B cell (primary cell): ENCODE measurements at regions not wholly inside any gene's neighbourhood (a gene's known extent, or its start where the extent isn't known, plus 50 kb on each side); places are given as distances from the start of the nearest gene placed in this dataset.

Source experiments
- ATAC-seq: fragments of 200-7000 bp; cut with Tn5 transposase; one replicate; pipeline ENCODE4 v1.10.0; 2021; ENCODE audit warnings: low read depth, mild to moderate bottlenecking, moderate number of reproducible peaks, moderate library complexity
- CTCF ChIA-PET: fragments of 350-600 bp; sonication (Branson Sonifier 250); formaldehyde crosslinking; loops from one replicate; lab custom pipeline; 2021; ENCODE audit warnings: antibody characterized with exemption, inconsistent platforms; lab: Charles Lee
- POLR2A ChIA-PET: fragments of 350-600 bp; sonication (Branson Sonifier 250); formaldehyde crosslinking; loops from one replicate; lab custom pipeline; 2021; ENCODE audit warnings: antibody characterized with exemption; lab: Charles Lee
- DNase-seq: peaks from one replicate; pipeline ENCODE4 v3.0.0; 2013
- H2AFZ ChIP-seq: 2 replicates; pipeline ENCODE4 v1.6.1; 2012; ENCODE audit warnings: mild to moderate bottlenecking, low read depth, low read length; ENCODE audit not compliant: insufficient read depth, poor library complexity, severe bottlenecking
- H3K27ac ChIP-seq, 2 donors: 1 replicate in 1 of 2; 2 replicates in 1 of 2; pipeline ENCODE4 v1.5.1; 2012 to 2013; ENCODE audit warnings: low read length in 2 of 2, mild to moderate bottlenecking in 2 of 2, moderate library complexity in 1 of 2
- H3K27me3 ChIP-seq, 4 experiments: fragments of 200-600 bp in 1 of 4; sonication (generic) in 1 of 4; replicated peaks in 1 of 4; 1 replicate in 2 of 4; 2 replicates in 2 of 4; pipeline versions ENCODE4 v1.6.1 to v1.7.0; 2013 to 2016; ENCODE audit warnings: low read length in 3 of 4, mild to moderate bottlenecking in 2 of 4, mixed read lengths in 1 of 4, moderate library complexity in 1 of 4; ENCODE audit not compliant: insufficient read depth in 4 of 4, control insufficient read depth in 3 of 4; ENCODE audit errors: control extremely low read depth in 1 of 4
- H3K36me3 ChIP-seq, 2 experiments: replicated peaks in 1 of 2; 1 replicate in 1 of 2; 2 replicates in 1 of 2; pipeline versions ENCODE4 v1.6.1 to v1.7.1; 2013; ENCODE audit warnings: low read length in 1 of 2; ENCODE audit not compliant: insufficient read depth in 2 of 2, control insufficient read depth in 1 of 2; ENCODE audit errors: control extremely low read depth in 1 of 2, extremely low read depth in 1 of 2
- H3K4me1 ChIP-seq, 2 donors: fragments of 200-600 bp in 1 of 2; sonication (generic) in 1 of 2; 1 replicate in 1 of 2; 2 replicates in 1 of 2; pipeline versions ENCODE4 v1.5.1 to v1.6.1; 2013 to 2017; ENCODE audit warnings: low read length in 2 of 2; ENCODE audit not compliant: control insufficient read depth in 2 of 2, insufficient read depth in 2 of 2
- H3K4me2 ChIP-seq: replicated peaks from 2 replicates; pipeline ENCODE3; 2012; ENCODE audit warnings: mild to moderate bottlenecking, low read depth, low read length; ENCODE audit not compliant: poor library complexity, severe bottlenecking
- H3K4me3 ChIP-seq, 5 experiments: fragments of 200-600 bp in 1 of 5; sonication (generic) in 1 of 5; 1 replicate in 3 of 5; 2 replicates in 2 of 5; pipeline versions ENCODE4 v1.5.1 to v1.7.0; 2011 to 2016; ENCODE audit warnings: low read length in 4 of 5, mild to moderate bottlenecking in 4 of 5, low read depth in 2 of 5, control low read depth in 1 of 5, moderate library complexity in 1 of 5; ENCODE audit not compliant: insufficient read depth in 1 of 5; ENCODE audit errors: control extremely low read depth in 1 of 5, extremely low read depth in 1 of 5
- H3K79me2 ChIP-seq: fragments of 200-600 bp; sonication (generic); one replicate; pipeline ENCODE4 v1.6.0; 2016; ENCODE audit warnings: low read length; ENCODE audit not compliant: control insufficient read depth, insufficient read depth
- H3K9ac ChIP-seq: fragments of 200-600 bp; sonication (generic); 2 replicates; pipeline ENCODE4 v1.6.1; 2017; ENCODE audit warnings: mild to moderate bottlenecking, low read length, moderate library complexity
- H3K9me3 ChIP-seq, 3 donors: one replicate each; pipeline versions ENCODE4 v1.6.1 to v1.7.1; 2013; ENCODE audit warnings: low read length in 2 of 3; ENCODE audit not compliant: control insufficient read depth in 2 of 3, insufficient read depth in 1 of 3; ENCODE audit errors: control extremely low read depth in 1 of 3
- H4K20me1 ChIP-seq: 2 replicates; pipeline ENCODE4 v1.6.0; 2012; ENCODE audit warnings: mild to moderate bottlenecking, low read length; ENCODE audit not compliant: insufficient read depth, control insufficient read depth, poor library complexity, severe bottlenecking
- H3K27ac Mint-ChIP-seq: one replicate; pipeline ENCODE4 v1.8.0; 2021; ENCODE audit warnings: mixed read lengths
- H3K27me3 Mint-ChIP-seq: one replicate; pipeline ENCODE4 v1.8.0; 2021; ENCODE audit warnings: mixed read lengths
- H3K4me1 Mint-ChIP-seq: one replicate; pipeline ENCODE4 v1.8.0; 2021; ENCODE audit warnings: mixed read lengths
- H3K4me3 Mint-ChIP-seq: one replicate; pipeline ENCODE4 v1.8.0; 2021; ENCODE audit warnings: mixed read lengths
- H3K9me3 Mint-ChIP-seq: one replicate; pipeline ENCODE4 v1.8.0; 2022; ENCODE audit warnings: mixed read lengths; ENCODE audit not compliant: insufficient read depth
- EZH2 ChIP-seq: IDR thresholded peaks from 2 replicates; pipeline ENCODE4 v1.6.1; 2012; ENCODE audit warnings: borderline replicate concordance, low read depth, mild to moderate bottlenecking, moderate library complexity, low read length; ENCODE audit not compliant: insufficient read depth, poor library complexity, severe bottlenecking
- WGBS: methylation state at CpG from one replicate; pipeline ENCODE4 v1.1.5; 2013; ENCODE audit warnings: missing lambda C conversion rate; ENCODE audit not compliant: insufficient coverage; 5-methylcytosine and 5-hydroxymethylcytosine counted together
- intact Hi-C: fragments of 100-400 bp; cut with micrococcal nuclease; formaldehyde crosslinking; loops from one replicate; pipeline ENCODE4 v1.10.0; 2022
- TF ChIP-seq, protein P1 (sequence below): fragments of 200-600 bp; IDR thresholded peaks from one replicate; pipeline ENCODE4 v1.8.0; 2022; ENCODE audit warnings: antibody characterized with exemption, mild to moderate bottlenecking

DNA sequence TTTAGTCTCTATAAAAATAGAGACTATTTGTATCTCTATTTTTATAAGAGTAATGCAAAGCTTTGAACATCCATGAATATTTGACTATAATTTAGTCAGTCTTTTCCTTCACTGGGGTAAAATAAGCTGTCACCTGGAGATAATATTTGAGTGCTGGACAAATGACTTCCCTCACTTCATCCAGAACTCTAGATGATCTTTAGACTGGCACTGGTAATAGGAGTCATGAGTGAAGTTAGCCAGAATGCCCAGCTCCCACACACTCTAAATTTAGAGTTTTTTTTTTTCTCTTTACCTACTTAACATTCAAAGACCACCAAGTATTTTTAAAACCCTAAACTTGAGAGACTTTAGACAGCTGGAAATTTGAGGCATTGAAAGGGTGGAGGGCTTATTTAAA lies 100.7 kb downstream of the LSMEM1 start:
- no peaks in the 10 kb centered on the region for H3K79me2 ChIP-seq
- POLR2A ChIA-PET = no interaction called here
- CTCF ChIA-PET = no interaction called here
- no peak overlapping the region for H3K4me3 Mint-ChIP-seq
- no peaks in the 10 kb centered on the region for H4K20me1 ChIP-seq
- H3K4me1 Mint-ChIP-seq = no peaks in the 10 kb centered on the region
- peaks cover 0 to under 1% (median 0%) of the 10 kb centered on the region in 3 donors for H3K9me3 ChIP-seq
- no peak overlapping the region for H3K27ac ChIP-seq
- DNase-seq (no peak), ATAC-seq (no peak)
- TF ChIP-seq, protein P1, sequence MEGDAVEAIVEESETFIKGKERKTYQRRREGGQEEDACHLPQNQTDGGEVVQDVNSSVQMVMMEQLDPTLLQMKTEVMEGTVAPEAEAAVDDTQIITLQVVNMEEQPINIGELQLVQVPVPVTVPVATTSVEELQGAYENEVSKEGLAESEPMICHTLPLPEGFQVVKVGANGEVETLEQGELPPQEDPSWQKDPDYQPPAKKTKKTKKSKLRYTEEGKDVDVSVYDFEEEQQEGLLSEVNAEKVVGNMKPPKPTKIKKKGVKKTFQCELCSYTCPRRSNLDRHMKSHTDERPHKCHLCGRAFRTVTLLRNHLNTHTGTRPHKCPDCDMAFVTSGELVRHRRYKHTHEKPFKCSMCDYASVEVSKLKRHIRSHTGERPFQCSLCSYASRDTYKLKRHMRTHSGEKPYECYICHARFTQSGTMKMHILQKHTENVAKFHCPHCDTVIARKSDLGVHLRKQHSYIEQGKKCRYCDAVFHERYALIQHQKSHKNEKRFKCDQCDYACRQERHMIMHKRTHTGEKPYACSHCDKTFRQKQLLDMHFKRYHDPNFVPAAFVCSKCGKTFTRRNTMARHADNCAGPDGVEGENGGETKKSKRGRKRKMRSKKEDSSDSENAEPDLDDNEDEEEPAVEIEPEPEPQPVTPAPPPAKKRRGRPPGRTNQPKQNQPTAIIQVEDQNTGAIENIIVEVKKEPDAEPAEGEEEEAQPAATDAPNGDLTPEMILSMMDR = no peak
- TF ChIP-seq EZH2 = no peak
- peaks cover 15% of the 10 kb centered on the region for H3K27me3 Mint-ChIP-seq
- intact Hi-C loops = no loop called here
- no peak overlapping the region for H3K4me3 ChIP-seq
- no peak overlapping the region for H3K9ac ChIP-seq
- H2AFZ ChIP-seq = no peak overlapping the region
- H3K27me3 ChIP-seq = peaks cover 0 to 4% (median 2%) of the 10 kb centered on the region in 4 experiments
- no peaks in the 10 kb centered on the region for H3K36me3 ChIP-seq
- H3K9me3 Mint-ChIP-seq = peaks cover 2% of the 10 kb centered on the region
- H3K4me2 ChIP-seq = no peak overlapping the region
- H3K4me1 ChIP-seq = no peaks in the 10 kb centered on the region
- no peak overlapping the region for H3K27ac Mint-ChIP-seq

DNA sequence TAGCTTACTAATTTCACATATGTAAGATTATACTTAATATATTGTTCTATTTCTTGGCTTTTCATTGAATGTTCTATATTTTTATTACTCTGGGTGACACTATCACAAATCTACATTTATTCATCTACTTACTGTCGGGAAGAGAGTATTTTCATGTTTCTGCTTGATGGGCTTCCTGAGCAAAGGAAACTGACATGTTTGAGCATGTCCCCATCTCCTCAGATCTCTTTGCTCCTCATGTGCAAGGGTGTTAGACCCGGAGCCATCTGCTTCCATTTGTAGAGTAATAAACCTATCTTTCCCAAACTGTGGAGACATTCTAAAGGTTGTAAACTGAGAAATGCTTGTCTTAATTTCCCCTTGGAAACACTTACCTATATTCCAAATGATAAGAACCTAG lies 103.5 kb downstream of the LSMEM1 start:
- TF ChIP-seq, protein P1 = no peak
- TF ChIP-seq EZH2 = no peak
- no CpG with 5 or more reads among the region's 2 CpGs for WGBS
- POLR2A ChIA-PET = no interaction called here
- Histone ChIP-seq H3K9me3 (peaks cover 0 to 11% (median 0%) of the 10 kb centered on the region in 3 donors), H4K20me1 (no peaks in the 10 kb centered on the region), H2AFZ (no peak overlapping the region), H3K27me3 (peaks cover 0 to 5% (median 3%) of the 10 kb centered on the region in 4 experiments), H3K36me3 (no peaks in the 10 kb centered on the region), H3K79me2 (no peaks in the 10 kb centered on the region), H3K4me2 (no peak overlapping the region), H3K4me1 (no peaks in the 10 kb centered on the region), H3K4me3 (no peak overlapping the region), H3K27ac (no peak overlapping the region), H3K9ac (no peak overlapping the region)
- no peak for ATAC-seq
- peaks cover 12% of the 10 kb centered on the region for H3K27me3 Mint-ChIP-seq
- no peak overlapping the region for H3K27ac Mint-ChIP-seq
- intact Hi-C loops = no loop called here
- no peaks in the 10 kb centered on the region for H3K4me1 Mint-ChIP-seq
- no peaks in the 10 kb centered on the region for H3K9me3 Mint-ChIP-seq
- no peak for DNase-seq
- CTCF ChIA-PET = no interaction called here
- no peak overlapping the region for H3K4me3 Mint-ChIP-seq
